Stomach (tissue), 8 donors: ENCODE measurements at regions not wholly inside any gene's neighbourhood (a gene's known extent, or its start where the extent isn't known, plus 50 kb on each side); places are given as distances from the start of the nearest gene placed in this dataset.

Experiments used
- DNase-seq, 2 donors: peaks; one replicate each; pipeline versions ENCODE4 v3.0.0 to v3.0.0-alpha.2; 2013 to 2019
- H3K27ac ChIP-seq, 5 donors: fragments of 200-600 bp in 4 of 5; sonication (generic) in 4 of 5; one replicate each; pipeline ENCODE4 v1.5.1; 2013 to 2019; ENCODE audit warnings: mild to moderate bottlenecking in 1 of 5, moderate library complexity in 1 of 5
- H3K27me3 ChIP-seq, 3 donors: fragments of 200-600 bp; sonication (generic); one replicate each; pipeline ENCODE4 v1.5.1; 2017 to 2019; ENCODE audit warnings: mixed run types in 1 of 3
- H3K36me3 ChIP-seq, 4 donors: fragments of 200-600 bp; sonication (generic); 1 replicate in 3 of 4; 2 replicates in 1 of 4; pipeline ENCODE4 v1.5.1; 2016 to 2019
- H3K4me1 ChIP-seq, 4 donors: fragments of 200-600 bp; sonication (generic); one replicate each; pipeline ENCODE4 v1.5.1; 2016 to 2019
- H3K4me3 ChIP-seq, 4 donors: fragments of 200-600 bp; sonication (generic) in 3 of 4; one replicate each; pipeline ENCODE4 v1.5.1; 2016 to 2019; ENCODE audit warnings: mild to moderate bottlenecking in 1 of 4
- H3K9me3 ChIP-seq, 4 donors: fragments of 200-600 bp; sonication (generic); one replicate each; pipeline ENCODE4 v1.5.1; 2016 to 2019
- CTCF ChIP-seq, 7 experiments: fragments of 450-650 bp in 4 of 7; fragments of 200-600 bp in 3 of 7; sonication (generic) in 3 of 7; IDR thresholded peaks; one replicate each; pipeline ENCODE4 v1.5.1; 2016 to 2019; ENCODE audit warnings: antibody characterized with exemption in 7 of 7, control low read depth in 2 of 7, mild to moderate bottlenecking in 1 of 7
- EP300 ChIP-seq: sonication (generic); formaldehyde crosslinking; IDR thresholded peaks from one replicate; pipeline ENCODE4 v1.6.1; 2017; ENCODE audit warnings: antibody characterized with exemption
- POLR2A ChIP-seq, 4 donors: fragments of 450-650 bp; IDR thresholded peaks; one replicate each; pipeline ENCODE4 v1.6.1; 2016; ENCODE audit warnings: antibody characterized with exemption in 4 of 4, control low read depth in 2 of 4, mild to moderate bottlenecking in 1 of 4, moderate library complexity in 1 of 4
- POLR2AphosphoS5 ChIP-seq, 3 donors: sonication (generic); formaldehyde crosslinking; IDR thresholded peaks; one replicate each; pipeline ENCODE4 v1.6.1; 2016; ENCODE audit warnings: antibody characterized with exemption in 3 of 3
- WGBS, 5 donors: extraction: QIAGEN DNeasy Blood & Tissue Kit in 3 of 5; methylation state at CpG; one replicate each; pipeline versions ENCODE4 v1.1.5 to v1.1.7; 2013 to 2018; 5-methylcytosine and 5-hydroxymethylcytosine counted together
- intact Hi-C: fragments of 100-400 bp; cut with DNase I; formaldehyde crosslinking; loops from one replicate; pipeline ENCODE4 v1.15.1; 2023; ENCODE audit warnings: low total_unique reads
- donor health status: healthy with polysubstance abuse.
- donor health status: Bipolar disorder and iron deficiency.
- donor health status: healthy.

GRCh38 chrX:39605183-39605582 is 492.6 kb downstream of the BCOR start:
- 56 to 78% (median 71%) methylated on average over 3 of the region's 3 CpGs for WGBS, 5 donors
- Histone ChIP-seq H3K27me3 (peaks cover 0 to 9% (median 0%) of the 10 kb centered on the region in 3 donors), H3K27ac (no peak overlapping the region), H3K4me3 (no peak overlapping the region), H3K36me3 (no peaks in the 10 kb centered on the region), H3K4me1 (no peaks in the 10 kb centered on the region), H3K9me3 (peaks cover 0 to 16% (median 7%) of the 10 kb centered on the region in 4 donors)
- no peak for DNase-seq
- TF ChIP-seq POLR2A (IDR thresholded peaks at IDR 0.05) = no peak
- TF ChIP-seq CTCF (IDR thresholded peaks at IDR 0.05) = no peak
- TF ChIP-seq EP300 = no peak
- intact Hi-C loops = no loop called here

- Histone ChIP-seq H3K36me3 (no peaks in the 10 kb centered on the region), H3K4me3 (no peak overlapping the region), H3K9me3 (peaks cover 0 to 16% (median 7%) of the 10 kb centered on the region in 4 donors), H3K27me3 (peaks cover 0 to 9% (median 0%) of the 10 kb centered on the region in 3 donors), H3K27ac (no peak overlapping the region), H3K4me1 (no peaks in the 10 kb centered on the region)
- intact Hi-C loops = no loop called here
- TF ChIP-seq POLR2A (IDR thresholded peaks at IDR 0.05) = no peak
- TF ChIP-seq EP300 = no peak
- no peak for TF ChIP-seq CTCF (IDR thresholded peaks at IDR 0.05)
- no peak for TF ChIP-seq POLR2AphosphoS5 (IDR thresholded peaks at IDR 0.05)
- 86 to 94% (median 92%) methylated on average over 2 of the region's 2 CpGs for WGBS, 5 donors
- no peak for DNase-seq
Measured at GRCh38 chrX:39605866-39606265, 491.9 kb downstream of the BCOR start.

- no peaks in the 10 kb centered on the region for H3K36me3 ChIP-seq
- intact Hi-C loops = no loop called here
- TF ChIP-seq POLR2AphosphoS5 (IDR thresholded peaks at IDR 0.05) (no peak), POLR2A (IDR thresholded peaks at IDR 0.05) (no peak), EP300 (no peak), CTCF (IDR thresholded peaks at IDR 0.05) (no peak)
- no peak overlapping the region for H3K4me3 ChIP-seq
- no peak for DNase-seq
- 70 to 96% (median 87%) methylated on average over 9 of the region's 9 CpGs for WGBS, 5 donors
- no peak overlapping the region for H3K27ac ChIP-seq
- H3K4me1 ChIP-seq = peaks cover 6 to 16% (median 12%) of the 10 kb centered on the region in 4 donors
- H3K27me3 ChIP-seq = peaks cover 0 to 23% (median 0%) of the 10 kb centered on the region in 3 donors
- H3K9me3 ChIP-seq = peaks cover 0 to 16% (median 7%) of the 10 kb centered on the region in 4 donors
Measured at GRCh38 chrX:39609941-39610340, 487.8 kb downstream of the BCOR start.

GRCh38 chrX:39611468-39611867 is 486.3 kb downstream of the BCOR start:
- Histone ChIP-seq H3K9me3 (peaks cover 0 to 14% (median 6%) of the 10 kb centered on the region in 4 donors), H3K27ac (no peak overlapping the region), H3K36me3 (no peaks in the 10 kb centered on the region), H3K27me3 (peaks cover 0 to 14% (median 0%) of the 10 kb centered on the region in 3 donors), H3K4me3 (no peak overlapping the region), H3K4me1 (peaks cover 6 to 16% (median 12%) of the 10 kb centered on the region in 4 donors)
- DNase-seq = no peak
- WGBS, 5 donors = 76 to 100% (median 94%) methylated on average over 8 of the region's 8 CpGs
- intact Hi-C loops = no loop called here
- TF ChIP-seq CTCF (IDR thresholded peaks at IDR 0.05) = no peak
- no peak for TF ChIP-seq POLR2A (IDR thresholded peaks at IDR 0.05)
- no peak for TF ChIP-seq POLR2AphosphoS5 (IDR thresholded peaks at IDR 0.05)
- no peak for TF ChIP-seq EP300
